Keratinocyte (primary cell): ENCODE measurements at regions not wholly inside any gene's neighbourhood (a gene's known extent, or its start where the extent isn't known, plus 50 kb on each side); places are given as distances from the start of the nearest gene placed in this dataset.

Experiments used
- DNase-seq: peaks from one replicate; pipeline ENCODE4 v3.0.0-alpha.2; 2011; ENCODE audit warnings: low read depth, missing footprints, low spot score
- FAIRE-seq: peaks from 2 replicates; lab custom pipeline; 2011; peaks lifted over from hg19 to GRCh38; lab: Jason Lieb, UNC
- H2AFZ ChIP-seq: 2 replicates; pipeline ENCODE4 v1.6.0; 2012; ENCODE audit warnings: low read length, control low read depth, inconsistent platforms; ENCODE audit not compliant: control insufficient read depth
- H3K27ac ChIP-seq: 2 replicates; pipeline ENCODE4 v1.5.1; 2011; ENCODE audit warnings: low read length; ENCODE audit not compliant: control insufficient read depth, insufficient read depth
- H3K27me3 ChIP-seq: 3 replicates; pipeline ENCODE4 v1.6.0; 2011; ENCODE audit warnings: low read length; ENCODE audit not compliant: control insufficient read depth, insufficient read depth; ENCODE audit errors: extremely low read depth
- H3K36me3 ChIP-seq, 2 experiments: 2 replicates in 1 of 2; 3 replicates in 1 of 2; pipeline ENCODE4 v1.5.1; 2011; ENCODE audit warnings: low read length in 2 of 2, mild to moderate bottlenecking in 1 of 2; ENCODE audit not compliant: control insufficient read depth in 2 of 2, insufficient read depth in 2 of 2; ENCODE audit errors: extremely low read depth in 1 of 2
- H3K4me1 ChIP-seq: 3 replicates; pipeline ENCODE4 v1.5.1; 2011; ENCODE audit warnings: low read length; ENCODE audit not compliant: control insufficient read depth, insufficient read depth; ENCODE audit errors: extremely low read depth
- H3K4me2 ChIP-seq: 3 replicates; pipeline ENCODE4 v1.6.0; 2011; ENCODE audit warnings: low read depth, low read length; ENCODE audit not compliant: control insufficient read depth, insufficient read depth; ENCODE audit errors: extremely low read depth
- H3K4me3 ChIP-seq, 3 experiments: fragments of 200-600 bp in 1 of 3; sonication (generic) in 1 of 3; 2 replicates in 2 of 3; 3 replicates in 1 of 3; pipeline ENCODE4 v1.5.1; 2011 to 2016; ENCODE audit warnings: low read length in 3 of 3, mild to moderate bottlenecking in 3 of 3, control low read depth in 2 of 3, inconsistent platforms in 1 of 3, low read depth in 1 of 3, mixed read lengths in 1 of 3, mixed run types in 1 of 3, moderate library complexity in 1 of 3; ENCODE audit not compliant: control insufficient read depth in 2 of 3, insufficient read depth in 2 of 3; ENCODE audit errors: extremely low read depth in 1 of 3
- H3K79me2 ChIP-seq: 2 replicates; pipeline ENCODE4 v1.6.0; 2012; ENCODE audit warnings: low read length; ENCODE audit not compliant: control insufficient read depth, insufficient read depth
- H3K9ac ChIP-seq: 3 replicates; pipeline ENCODE4 v1.6.0; 2011; ENCODE audit warnings: low read length; ENCODE audit not compliant: control insufficient read depth, insufficient read depth; ENCODE audit errors: extremely low read depth
- H3K9me1 ChIP-seq: 3 replicates; pipeline ENCODE4 v1.6.0; 2011; ENCODE audit warnings: low read length; ENCODE audit not compliant: control insufficient read depth, insufficient read depth; ENCODE audit errors: extremely low read depth
- H3K9me3 ChIP-seq: 2 replicates; pipeline ENCODE4 v1.5.1; 2012; ENCODE audit warnings: low read depth, low read length; ENCODE audit not compliant: control insufficient read depth
- H4K20me1 ChIP-seq: 3 replicates; pipeline ENCODE4 v1.6.0; 2011; ENCODE audit warnings: low read length; ENCODE audit not compliant: control insufficient read depth, insufficient read depth; ENCODE audit errors: extremely low read depth
- CTCF ChIP-seq, 3 experiments: IDR thresholded peaks in 1 of 3; conservative IDR thresholded peaks in 1 of 3; optimal IDR thresholded peaks in 1 of 3; 2 replicates in 2 of 3; 3 replicates in 1 of 3; pipeline versions ENCODE3 to v1.5.1; 2011; ENCODE audit warnings: low read length in 3 of 3, mild to moderate bottlenecking in 3 of 3, moderate library complexity in 2 of 3, control low read depth in 1 of 3, inconsistent platforms in 1 of 3; ENCODE audit not compliant: insufficient read depth in 2 of 3; ENCODE audit errors: extremely low read depth in 1 of 3
- EZH2 ChIP-seq: IDR thresholded peaks from one replicate; pipeline ENCODE4 v1.6.1; 2012; ENCODE audit warnings: inconsistent platforms, mild to moderate bottlenecking, low read length, moderate library complexity
- dilution Hi-C: fragments of 300-500 bp; cut with MboI; formaldehyde crosslinking; loops from one replicate; pipeline ENCODE4 v1.7.0; 2020; ENCODE audit warnings: low sequenced_read_pairs; ENCODE audit not compliant: extremely low pct_ligation_motif_present

- DNase-seq (no peak), FAIRE-seq (no peak)
- no peaks in the 10 kb centered on the region for H3K27me3 ChIP-seq
- H3K9me3 ChIP-seq = no peaks in the 10 kb centered on the region
- H2AFZ ChIP-seq = no peak overlapping the region
- H3K4me1 ChIP-seq = no peaks in the 10 kb centered on the region
- no peaks in the 10 kb centered on the region for H3K9me1 ChIP-seq
- TF ChIP-seq CTCF (optimal IDR thresholded peaks at IDR 0.05 in 1 of 3, IDR thresholded peaks at IDR 0.05 in 1 of 3, conservative IDR thresholded peaks at IDR 0.05 in 1 of 3; ENCODE audit: extremely low read depth in 1 of 3, insufficient read depth in 2 of 3, low read length in 3 of 3) = no peak
- TF ChIP-seq EZH2 = no peak
- H3K27ac ChIP-seq = no peak overlapping the region
- no peaks in the 10 kb centered on the region for H3K36me3 ChIP-seq
- no peak overlapping the region for H3K4me2 ChIP-seq
- no peak overlapping the region for H3K9ac ChIP-seq
- no peak overlapping the region for H3K4me3 ChIP-seq
- dilution Hi-C loops = no loop called here
- H4K20me1 ChIP-seq = no peaks in the 10 kb centered on the region
- H3K79me2 ChIP-seq = no peaks in the 10 kb centered on the region
Measured at GRCh38 chr9:119523508-119523907, 154.3 kb upstream of the BRINP1 start.

GRCh38 chr9:119522381-119522780 is 153.1 kb upstream of the BRINP1 start:
- H3K9me1 ChIP-seq = no peaks in the 10 kb centered on the region
- H3K27me3 ChIP-seq = no peaks in the 10 kb centered on the region
- H3K4me2 ChIP-seq = no peak overlapping the region
- DNase-seq = no peak
- TF ChIP-seq CTCF (optimal IDR thresholded peaks at IDR 0.05 in 1 of 3, IDR thresholded peaks at IDR 0.05 in 1 of 3, conservative IDR thresholded peaks at IDR 0.05 in 1 of 3; ENCODE audit: extremely low read depth in 1 of 3, insufficient read depth in 2 of 3, low read length in 3 of 3) = no peak
- no peak for TF ChIP-seq EZH2
- FAIRE-seq = no peak
- dilution Hi-C loops = no loop called here
- no peak overlapping the region for H3K27ac ChIP-seq
- no peak overlapping the region for H3K9ac ChIP-seq
- no peaks in the 10 kb centered on the region for H3K4me1 ChIP-seq
- H3K79me2 ChIP-seq = no peaks in the 10 kb centered on the region
- no peak overlapping the region for H2AFZ ChIP-seq
- H3K4me3 ChIP-seq = no peak overlapping the region
- H4K20me1 ChIP-seq = no peaks in the 10 kb centered on the region
- no peaks in the 10 kb centered on the region for H3K9me3 ChIP-seq
- H3K36me3 ChIP-seq = no peaks in the 10 kb centered on the region
